HCT116 (cell line): ENCODE measurements at regions not wholly inside any gene's neighbourhood (a gene's known extent, or its start where the extent isn't known, plus 50 kb on each side); places are given as distances from the start of the nearest gene placed in this dataset.

Experiments used
- ATF3 ChIP-seq: IDR thresholded peaks from 2 replicates; pipeline ENCODE4 v1.6.1; 2012
- CTCF ChIP-seq, 3 experiments: fragments of 200-600 bp in 1 of 3; sonication (generic) in 1 of 3; IDR thresholded peaks in 2 of 3; conservative IDR thresholded peaks in 1 of 3; 2 replicates each; pipeline ENCODE4 v1.5.1; 2012 to 2017; ENCODE audit warnings: low read depth in 2 of 3, low read length in 2 of 3, antibody characterized with exemption in 1 of 3, borderline replicate concordance in 1 of 3, control low read depth in 1 of 3, mild to moderate bottlenecking in 1 of 3, mixed read lengths in 1 of 3, mixed run types in 1 of 3, moderate library complexity in 1 of 3; ENCODE audit not compliant: insufficient read depth in 1 of 3
- EZH2phosphoT487 ChIP-seq: fragments of 200-600 bp; IDR thresholded peaks from 2 replicates; pipeline ENCODE4 v1.6.1; 2018; ENCODE audit warnings: antibody characterized with exemption, borderline replicate concordance
- POLR2A ChIP-seq: IDR thresholded peaks from 2 replicates; pipeline ENCODE4 v1.7.0; 2011; ENCODE audit warnings: borderline replicate concordance; ENCODE audit not compliant: insufficient read depth, insufficient read length; ENCODE audit errors: extremely low read depth
- RAD21 ChIP-seq: IDR thresholded peaks from 2 replicates; pipeline ENCODE4 v1.6.1; 2012; ENCODE audit warnings: low read depth, mild to moderate bottlenecking
- SIN3A ChIP-seq: IDR thresholded peaks from 2 replicates; pipeline ENCODE4 v1.6.1; 2012; ENCODE audit warnings: low read depth
- YY1 ChIP-seq: IDR thresholded peaks from 2 replicates; pipeline ENCODE4 v1.6.1; 2011; ENCODE audit warnings: low read length, low read depth, moderate library complexity, mild to moderate bottlenecking; ENCODE audit not compliant: insufficient replicate concordance; ENCODE audit errors: extremely low read depth

GRCh38 chr10:61223576-61223975 lies 229.6 kb downstream of the TMEM26 start:
- TF ChIP-seq CTCF (IDR thresholded peaks at IDR 0.05 in 2 of 3, conservative IDR thresholded peaks at IDR 0.05 in 1 of 3; ENCODE audit: borderline replicate concordance in 1 of 3, insufficient read depth in 1 of 3, low read depth in 2 of 3, low read length in 2 of 3) (no peak), ATF3 (no peak), SIN3A (no peak), EZH2phosphoT487 (no peak), RAD21 (no peak), POLR2A (no peak), YY1 (no peak)
